Adrenal gland (tissue), 5 donors: ENCODE measurements at regions not wholly inside any gene's neighbourhood (a gene's known extent, or its start where the extent isn't known, plus 50 kb on each side); places are given as distances from the start of the nearest gene placed in this dataset.
"Not testable (repeated sequence)": the region's sequence is repeated elsewhere in the genome, so short reads cannot be mapped to it uniquely, and the experiment has no call there.

Source experiments
- POLR2A ChIP-seq, 2 donors: fragments of 450-650 bp; IDR thresholded peaks; one replicate each; pipeline ENCODE4 v1.6.1; 2017; ENCODE audit warnings: antibody characterized with exemption in 2 of 2, mild to moderate bottlenecking in 2 of 2, moderate library complexity in 1 of 2
- TF ChIP-seq, protein P1 (sequence below), 6 experiments: fragments of 450-650 bp in 4 of 6; fragments of 200-600 bp in 2 of 6; sonication (generic) in 1 of 6; IDR thresholded peaks; 1 replicate in 5 of 6; 2 replicates in 1 of 6; pipeline versions ENCODE4 v1.5.1 to v1.8.0; 2016 to 2021; ENCODE audit warnings: antibody characterized with exemption in 6 of 6, mild to moderate bottlenecking in 2 of 6, moderate library complexity in 1 of 6
- donor health status: DM: no; HTN: no; CAD: no.

DNA sequence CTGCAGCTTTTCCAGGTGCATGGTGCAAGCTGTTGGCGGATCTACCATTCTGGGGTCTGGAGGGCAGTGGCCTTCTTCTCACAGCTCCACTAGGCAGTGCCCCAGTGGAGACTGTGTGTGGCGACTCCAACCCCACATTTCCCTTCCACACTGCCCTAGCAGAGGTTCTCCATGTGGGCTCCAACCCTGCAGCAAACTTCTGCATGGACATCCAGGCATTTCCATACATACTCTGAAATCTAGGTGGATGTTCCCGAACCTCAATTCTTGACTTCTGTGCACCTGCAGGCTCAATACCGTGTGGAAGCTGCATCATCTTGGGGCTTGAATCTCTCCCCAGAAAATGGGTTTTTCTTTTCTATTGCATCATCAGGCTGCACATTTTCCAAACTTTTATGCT lies 160.2 kb upstream of the DYRK2 start:
- TF ChIP-seq, protein P1, sequence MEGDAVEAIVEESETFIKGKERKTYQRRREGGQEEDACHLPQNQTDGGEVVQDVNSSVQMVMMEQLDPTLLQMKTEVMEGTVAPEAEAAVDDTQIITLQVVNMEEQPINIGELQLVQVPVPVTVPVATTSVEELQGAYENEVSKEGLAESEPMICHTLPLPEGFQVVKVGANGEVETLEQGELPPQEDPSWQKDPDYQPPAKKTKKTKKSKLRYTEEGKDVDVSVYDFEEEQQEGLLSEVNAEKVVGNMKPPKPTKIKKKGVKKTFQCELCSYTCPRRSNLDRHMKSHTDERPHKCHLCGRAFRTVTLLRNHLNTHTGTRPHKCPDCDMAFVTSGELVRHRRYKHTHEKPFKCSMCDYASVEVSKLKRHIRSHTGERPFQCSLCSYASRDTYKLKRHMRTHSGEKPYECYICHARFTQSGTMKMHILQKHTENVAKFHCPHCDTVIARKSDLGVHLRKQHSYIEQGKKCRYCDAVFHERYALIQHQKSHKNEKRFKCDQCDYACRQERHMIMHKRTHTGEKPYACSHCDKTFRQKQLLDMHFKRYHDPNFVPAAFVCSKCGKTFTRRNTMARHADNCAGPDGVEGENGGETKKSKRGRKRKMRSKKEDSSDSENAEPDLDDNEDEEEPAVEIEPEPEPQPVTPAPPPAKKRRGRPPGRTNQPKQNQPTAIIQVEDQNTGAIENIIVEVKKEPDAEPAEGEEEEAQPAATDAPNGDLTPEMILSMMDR (IDR thresholded peaks at IDR 0.05) = not testable (repeated sequence)
- TF ChIP-seq POLR2A (IDR thresholded peaks at IDR 0.05) = not testable (repeated sequence)
